Astrocyte of the spinal cord (primary cell): ENCODE measurements at regions not wholly inside any gene's neighbourhood (a gene's known extent, or its start where the extent isn't known, plus 50 kb on each side); places are given as distances from the start of the nearest gene placed in this dataset.

ENCODE experiments used
- DNase-seq: peaks from one replicate; pipeline ENCODE4 v3.0.0; 2011; ENCODE audit warnings: low read depth, low spot score
- H3K4me3 ChIP-seq: 2 replicates; pipeline ENCODE4 v1.5.1; 2011; ENCODE audit warnings: low read depth, mild to moderate bottlenecking, low read length, moderate library complexity
- in situ Hi-C: cut with HindIII; loops from 2 replicates; pipeline ENCODE4 v1.10.0; 2017; ENCODE audit warnings: low sequenced_read_pairs
- TF ChIP-seq, protein P1 (sequence below): IDR thresholded peaks from 2 replicates; pipeline ENCODE4 v1.5.1; 2012; ENCODE audit warnings: low read depth, mild to moderate bottlenecking, low read length, inconsistent platforms

DNA sequence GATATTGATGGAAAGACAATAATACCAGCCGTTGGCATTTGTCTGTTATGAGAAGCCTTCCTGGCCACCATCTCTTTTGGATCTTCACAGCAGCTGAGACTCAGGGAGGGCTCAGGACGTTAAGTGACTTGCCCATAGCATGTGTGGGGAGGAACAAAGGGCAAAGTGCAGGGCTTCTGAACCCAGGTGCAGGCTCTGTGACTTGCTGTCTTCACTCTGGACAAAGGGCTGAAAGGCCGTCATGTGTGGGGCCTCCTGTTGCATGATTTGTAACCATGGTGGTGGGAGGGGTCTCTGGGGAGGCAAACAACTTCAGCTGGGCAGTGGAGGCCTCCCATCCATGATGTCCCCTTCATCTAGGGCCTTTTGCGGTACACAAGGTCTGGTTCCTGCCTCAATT, 65.5 kb upstream of the SIX2 start:
- in situ Hi-C loops = no loop called here
- H3K4me3 ChIP-seq = no peak overlapping the region
- DNase-seq = no peak
- TF ChIP-seq, protein P1, sequence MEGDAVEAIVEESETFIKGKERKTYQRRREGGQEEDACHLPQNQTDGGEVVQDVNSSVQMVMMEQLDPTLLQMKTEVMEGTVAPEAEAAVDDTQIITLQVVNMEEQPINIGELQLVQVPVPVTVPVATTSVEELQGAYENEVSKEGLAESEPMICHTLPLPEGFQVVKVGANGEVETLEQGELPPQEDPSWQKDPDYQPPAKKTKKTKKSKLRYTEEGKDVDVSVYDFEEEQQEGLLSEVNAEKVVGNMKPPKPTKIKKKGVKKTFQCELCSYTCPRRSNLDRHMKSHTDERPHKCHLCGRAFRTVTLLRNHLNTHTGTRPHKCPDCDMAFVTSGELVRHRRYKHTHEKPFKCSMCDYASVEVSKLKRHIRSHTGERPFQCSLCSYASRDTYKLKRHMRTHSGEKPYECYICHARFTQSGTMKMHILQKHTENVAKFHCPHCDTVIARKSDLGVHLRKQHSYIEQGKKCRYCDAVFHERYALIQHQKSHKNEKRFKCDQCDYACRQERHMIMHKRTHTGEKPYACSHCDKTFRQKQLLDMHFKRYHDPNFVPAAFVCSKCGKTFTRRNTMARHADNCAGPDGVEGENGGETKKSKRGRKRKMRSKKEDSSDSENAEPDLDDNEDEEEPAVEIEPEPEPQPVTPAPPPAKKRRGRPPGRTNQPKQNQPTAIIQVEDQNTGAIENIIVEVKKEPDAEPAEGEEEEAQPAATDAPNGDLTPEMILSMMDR = no peak

GRCh38 chr2:45072862-45073237, 63.6 kb upstream of the SIX2 start:
- H3K4me3 ChIP-seq = no peak overlapping the region
- no peak for DNase-seq
- in situ Hi-C loops = no loop called here
- TF ChIP-seq, protein P1 = no peak

DNA sequence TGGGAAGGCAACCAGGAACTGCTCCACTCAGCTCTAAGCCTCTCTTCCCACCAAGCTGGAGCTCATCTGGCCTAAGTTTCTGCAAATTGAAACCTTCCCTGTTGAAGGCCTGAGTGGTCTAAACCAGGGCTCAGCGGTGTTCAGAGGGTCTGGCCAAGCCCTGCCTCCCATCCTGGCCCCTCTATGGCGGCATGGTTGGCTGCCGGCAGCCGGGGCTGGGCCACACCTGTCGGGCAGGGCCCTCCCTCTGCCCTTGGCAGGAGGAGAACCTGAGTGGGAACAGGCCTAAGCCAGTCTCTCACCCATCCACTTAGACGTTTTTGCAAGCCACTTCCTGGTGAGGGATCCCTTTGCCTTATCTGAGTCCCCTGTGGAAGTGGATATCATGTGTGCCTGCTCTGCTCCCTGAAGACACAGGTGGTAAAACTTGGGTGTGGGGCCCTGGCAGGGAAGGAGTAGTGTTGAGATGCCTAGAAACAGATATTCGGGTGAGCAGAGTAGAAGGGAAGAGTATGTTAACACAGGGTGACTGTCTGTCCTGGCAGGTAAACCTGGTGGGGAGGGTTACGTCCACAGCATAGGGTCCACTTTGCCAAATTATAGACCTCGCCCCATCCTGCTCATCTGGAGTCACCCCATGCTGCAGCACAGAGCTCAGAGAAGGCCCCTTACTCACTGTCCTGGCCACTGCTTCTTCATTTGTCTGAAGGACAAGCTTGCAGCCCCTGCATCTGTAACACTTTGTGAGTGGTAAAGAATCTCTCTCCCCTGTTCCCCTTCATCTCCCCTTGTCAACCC, 63.0 kb upstream of the SIX2 start:
- in situ Hi-C loops = no loop called here
- H3K4me3 ChIP-seq = no peak overlapping the region
- TF ChIP-seq, protein P1 = no peak
- no peak for DNase-seq

- no peak for DNase-seq
- in situ Hi-C loops = no loop called here
- H3K4me3 ChIP-seq = no peak overlapping the region
- TF ChIP-seq, protein P1 = no peak
These were observed 60.9 kb upstream of the SIX2 start for GRCh38 chr2:45070113-45070652.

- no peak overlapping the region for H3K4me3 ChIP-seq
- in situ Hi-C loops = no loop called here
- DNase-seq = no peak
- TF ChIP-seq, protein P1 = no peak
These were observed 60.4 kb upstream of the SIX2 start for GRCh38 chr2:45069684-45070083.

GRCh38 chr2:45068571-45069140, 59.4 kb upstream of the SIX2 start:
- in situ Hi-C loops = no loop called here
- DNase-seq = no peak
- TF ChIP-seq, protein P1 = no peak
- H3K4me3 ChIP-seq = no peak overlapping the region
